ENCODE measurements at regions not wholly inside any gene's neighbourhood (a gene's known extent, or its start where the extent isn't known, plus 50 kb on each side); places are given as distances from the start of the nearest gene placed in this dataset.
"Not testable (repeated sequence)": the region's sequence is repeated elsewhere in the genome, so short reads cannot be mapped to it uniquely, and the experiment has no call there.

DNA sequence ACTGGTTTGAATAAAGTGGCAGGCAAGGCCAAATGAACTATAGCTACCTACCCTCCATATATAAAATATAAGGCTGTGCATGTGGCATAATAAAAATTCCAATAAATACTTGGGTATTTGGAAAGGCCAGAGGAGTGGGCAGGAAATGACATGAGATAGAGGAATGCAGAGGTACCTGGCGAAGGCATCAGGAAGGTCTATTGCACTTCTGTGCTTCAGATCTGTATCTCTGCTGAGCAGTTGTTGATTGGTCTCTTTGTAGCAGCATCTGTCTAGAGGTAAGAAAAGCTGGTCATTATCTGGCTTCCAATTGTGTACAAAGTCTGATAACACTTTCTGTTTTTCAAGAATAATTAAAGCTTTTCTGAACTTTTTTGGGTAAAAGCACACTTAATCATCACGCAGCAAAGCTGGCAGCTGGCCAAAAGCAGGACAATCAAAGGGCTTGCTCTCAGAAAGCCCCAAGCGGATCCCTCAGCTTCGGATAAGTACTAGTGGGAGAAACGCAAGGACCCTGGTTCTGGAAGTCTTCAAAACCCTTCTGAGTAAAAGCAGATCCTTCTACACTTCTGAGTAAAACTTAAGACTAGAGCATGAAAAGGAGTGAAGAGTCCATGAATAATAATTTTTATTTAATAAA, 120.1 kb upstream of the TCF21 start:
- Mint-ChIP-seq H3K27me3 (peaks cover 5% of the 10 kb centered on the region), H3K4me1 (ENCODE audit: low read depth) (no peaks in the 10 kb centered on the region), H3K27ac (no peak overlapping the region), H3K36me3 (no peaks in the 10 kb centered on the region), H3K4me3 (no peak overlapping the region), H3K9me3 (no peaks in the 10 kb centered on the region)
- POLR2A ChIA-PET, result no interaction called here
- CTCF ChIA-PET, result no interaction called here
- no peak for DNase-seq
- intact Hi-C loops (cut with micrococcal nuclease), result no loop called here

DNA sequence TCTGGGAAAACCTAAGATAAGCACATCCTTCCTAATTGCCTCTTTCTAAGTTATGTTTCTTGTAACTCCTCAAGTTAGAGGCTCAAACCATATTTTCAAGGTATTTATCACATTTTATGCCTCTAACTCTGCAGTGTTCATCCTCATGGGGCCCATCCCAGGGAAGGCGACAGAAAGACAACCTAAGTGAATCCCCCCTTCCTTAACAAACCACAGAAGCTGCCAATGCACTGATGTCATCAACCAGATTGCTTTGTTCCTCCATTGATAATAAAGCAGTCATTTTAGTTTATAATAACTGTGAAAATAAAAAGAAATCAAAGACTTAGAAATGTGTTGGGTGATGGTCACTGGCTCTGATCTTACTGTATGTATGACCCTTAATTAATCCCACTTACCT, 119.5 kb upstream of the TCF21 start:
- CTCF ChIA-PET, result no interaction called here
- no peaks in the 10 kb centered on the region for H3K36me3 Mint-ChIP-seq
- intact Hi-C loops (cut with micrococcal nuclease), result no loop called here

DNA sequence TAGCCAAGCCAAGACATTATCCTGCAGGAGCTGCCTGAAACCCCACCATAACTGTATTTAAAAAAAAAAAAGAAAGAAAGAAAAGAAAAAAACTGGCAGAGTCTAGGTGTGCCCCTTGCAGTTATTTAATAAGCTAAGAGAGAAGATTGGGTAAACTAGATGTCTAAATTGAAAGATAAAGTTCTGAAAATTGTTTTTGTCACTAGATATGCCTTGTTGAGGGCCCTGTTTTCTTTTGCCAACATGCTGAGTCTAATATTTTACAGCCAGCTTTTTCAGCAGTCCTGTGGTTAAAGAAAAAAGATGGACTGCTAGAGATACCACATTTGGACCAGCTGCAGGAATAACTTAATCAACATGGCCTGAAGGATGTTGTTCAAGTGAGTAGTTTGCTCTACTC, 116.3 kb upstream of the TCF21 start:
- Mint-ChIP-seq H3K36me3 (no peaks in the 10 kb centered on the region), H3K4me3 (no peak overlapping the region), H3K9me3 (no peaks in the 10 kb centered on the region), H3K27ac (no peak overlapping the region), H3K4me1 (ENCODE audit: low read depth) (no peaks in the 10 kb centered on the region), H3K27me3 (no peaks in the 10 kb centered on the region)
- CTCF ChIA-PET, result no interaction called here
- DNase-seq, result no peak
- intact Hi-C loops (cut with micrococcal nuclease), result no loop called here
- POLR2A ChIA-PET, result no interaction called here

More for the DNA sequence above, 119.5 kb upstream of the TCF21 start:
- no peak for DNase-seq
- Mint-ChIP-seq H3K9me3 (no peaks in the 10 kb centered on the region), H3K27ac (no peak overlapping the region), H3K4me1 (ENCODE audit: low read depth) (no peaks in the 10 kb centered on the region), H3K27me3 (peaks cover 5% of the 10 kb centered on the region), H3K4me3 (no peak overlapping the region)
- POLR2A ChIA-PET, result no interaction called here

DNA sequence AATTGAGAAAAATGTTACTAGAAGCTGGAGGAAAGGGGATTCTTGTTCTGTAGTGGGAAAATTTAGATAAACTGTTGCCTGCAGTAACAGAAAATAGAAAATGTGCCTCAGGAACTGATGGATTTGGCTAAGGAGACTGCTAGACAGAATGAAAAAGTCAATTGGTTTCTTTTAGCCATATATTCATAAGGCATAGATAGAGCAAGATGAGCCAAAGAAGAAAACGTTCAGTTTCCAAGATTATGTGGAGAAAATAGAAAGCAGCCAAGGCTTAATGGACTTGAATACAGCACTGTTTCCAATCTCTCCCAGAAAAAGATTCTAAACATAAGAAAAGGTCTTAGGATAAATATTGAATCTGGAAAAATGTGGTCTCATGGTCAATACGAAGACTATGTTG, 115.1 kb upstream of the TCF21 start:
- ChIA-PET CTCF (no interaction called here), POLR2A (no interaction called here)
- intact Hi-C loops (cut with micrococcal nuclease), result no loop called here
- DNase-seq, result no peak
- Mint-ChIP-seq H3K9me3 (no peaks in the 10 kb centered on the region), H3K4me1 (ENCODE audit: low read depth) (no peaks in the 10 kb centered on the region), H3K4me3 (no peak overlapping the region), H3K27ac (no peak overlapping the region), H3K27me3 (no peaks in the 10 kb centered on the region), H3K36me3 (no peaks in the 10 kb centered on the region)

DNA sequence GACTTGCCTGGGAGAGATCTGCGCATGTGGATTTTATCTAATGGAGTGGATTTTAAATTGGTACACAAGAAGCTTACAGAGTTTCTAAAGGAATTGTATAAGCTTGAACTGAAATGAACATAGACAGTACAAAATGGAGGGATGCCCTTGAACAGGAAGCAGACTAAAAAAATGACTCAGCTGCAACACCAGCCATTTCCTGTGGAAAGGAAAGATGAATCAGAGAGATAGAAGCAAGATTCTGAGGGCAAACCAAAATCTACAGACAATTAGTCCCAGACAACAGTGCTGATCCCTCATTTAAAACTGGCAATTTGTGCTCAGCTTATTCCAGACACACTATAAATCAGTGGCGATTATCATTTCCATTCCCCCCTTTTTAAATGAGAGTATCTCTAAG, 114.6 kb upstream of the TCF21 start:
- H3K27me3 Mint-ChIP-seq, result no peaks in the 10 kb centered on the region
- intact Hi-C loops (cut with micrococcal nuclease), result no loop called here
- no peaks in the 10 kb centered on the region for H3K4me1 Mint-ChIP-seq (ENCODE audit: low read depth)
- ChIA-PET CTCF (no interaction called here), POLR2A (no interaction called here)
- DNase-seq, result no peak
- no peak overlapping the region for H3K4me3 Mint-ChIP-seq
- no peaks in the 10 kb centered on the region for H3K36me3 Mint-ChIP-seq
- no peaks in the 10 kb centered on the region for H3K9me3 Mint-ChIP-seq
- H3K27ac Mint-ChIP-seq, result no peak overlapping the region

DNA sequence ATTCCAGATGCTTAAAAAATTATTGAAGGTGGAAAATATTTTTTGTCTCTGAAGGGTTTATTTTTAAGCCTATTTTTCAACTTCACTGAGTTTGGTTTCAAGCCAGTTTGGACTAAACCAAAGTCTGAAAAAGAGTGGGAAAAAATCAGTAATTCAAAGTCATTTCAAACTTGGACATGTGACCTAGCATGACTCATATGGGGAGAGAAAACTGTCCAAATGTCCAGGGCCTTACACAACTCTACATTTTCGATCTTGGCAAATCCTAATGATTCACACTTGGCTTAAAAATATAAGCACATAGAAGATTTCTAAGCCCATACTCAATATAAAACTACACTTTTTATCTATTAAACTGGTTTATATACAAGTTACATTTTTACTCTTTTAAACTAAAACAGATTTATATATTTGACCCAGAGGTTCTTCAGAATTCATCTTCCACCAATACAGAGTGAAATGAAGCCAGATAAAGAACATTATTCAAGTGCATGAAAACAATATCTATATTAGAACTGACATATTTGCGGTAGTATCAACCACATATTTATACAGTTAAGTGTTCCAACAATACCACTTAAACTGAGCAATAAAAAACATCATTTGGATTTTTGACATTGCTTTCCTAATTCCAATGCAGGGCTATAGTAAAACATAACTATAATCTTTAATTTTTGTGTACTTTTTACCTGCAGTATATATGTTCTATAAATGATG, 110.3 kb upstream of the TCF21 start:
- peaks cover 2% of the 10 kb centered on the region for H3K27me3 Mint-ChIP-seq
- no peak overlapping the region for H3K4me3 Mint-ChIP-seq
- ChIA-PET CTCF (no interaction called here), POLR2A (no interaction called here)
- H3K27ac Mint-ChIP-seq, result no peak overlapping the region
- DNase-seq, result no peak
- H3K4me1 Mint-ChIP-seq (ENCODE audit: low read depth), result no peaks in the 10 kb centered on the region
- intact Hi-C loops (cut with micrococcal nuclease), result no loop called here
- H3K9me3 Mint-ChIP-seq, result no peaks in the 10 kb centered on the region
- H3K36me3 Mint-ChIP-seq, result no peaks in the 10 kb centered on the region

DNA sequence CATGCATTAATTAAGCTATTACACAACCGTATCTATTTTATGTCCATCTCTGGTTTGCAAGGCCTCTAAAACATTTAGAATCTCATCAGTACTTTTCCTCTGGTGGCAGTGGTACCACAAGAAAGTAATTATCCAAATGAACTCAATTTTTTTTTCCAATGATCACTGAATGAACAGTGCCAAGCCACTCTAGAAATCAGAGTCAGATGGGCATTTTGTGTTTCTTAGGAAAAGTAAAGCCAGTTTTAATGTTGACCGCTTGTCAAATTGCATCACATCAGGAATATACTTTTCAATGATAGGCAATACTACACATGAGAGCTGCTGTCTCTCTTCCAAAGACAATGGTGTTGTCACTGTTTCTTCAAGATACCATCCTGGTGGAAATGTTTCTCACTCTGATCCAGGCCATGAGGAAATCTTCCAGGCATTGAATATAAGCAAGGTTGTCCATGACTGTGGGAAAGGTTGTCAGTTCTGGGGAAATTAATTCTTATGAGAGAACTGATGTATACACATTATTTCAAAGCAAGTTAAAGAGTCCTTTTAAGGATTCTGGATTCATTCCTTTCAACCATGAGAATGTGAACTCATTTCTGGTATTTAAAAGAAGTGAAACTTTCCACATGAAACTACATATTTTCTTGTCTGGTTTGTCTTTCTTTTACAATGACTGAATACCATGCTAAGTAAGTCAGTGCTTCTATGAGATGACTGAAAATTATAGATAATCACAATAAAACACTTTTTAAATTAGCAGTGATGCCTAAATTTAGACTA, 108.8 kb upstream of the TCF21 start:
- ChIA-PET POLR2A (no interaction called here), CTCF (no interaction called here)
- intact Hi-C loops (cut with micrococcal nuclease), result no loop called here
- Mint-ChIP-seq H3K27ac (no peak overlapping the region), H3K9me3 (no peaks in the 10 kb centered on the region), H3K27me3 (peaks cover 3% of the 10 kb centered on the region), H3K4me3 (no peak overlapping the region), H3K4me1 (ENCODE audit: low read depth) (no peaks in the 10 kb centered on the region), H3K36me3 (no peaks in the 10 kb centered on the region)
- DNase-seq, result no peak

DNA sequence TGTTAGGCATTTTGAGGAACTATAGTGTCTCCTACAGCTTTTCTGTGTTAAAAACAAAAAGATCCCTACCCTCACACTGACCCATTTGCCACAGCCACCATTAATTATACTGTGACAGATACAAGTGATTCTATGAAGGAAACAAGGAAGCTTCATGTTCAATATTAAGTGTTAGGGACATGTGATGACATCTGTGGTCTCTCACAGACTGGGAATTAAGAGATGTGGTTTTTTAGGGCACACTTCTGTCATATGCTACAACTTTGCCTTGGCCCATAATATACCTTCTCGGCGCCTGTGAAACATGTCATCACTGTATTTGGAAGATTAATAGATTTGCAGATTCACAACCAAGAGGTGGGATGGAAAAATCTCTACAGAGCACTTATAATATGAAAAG, 102.9 kb upstream of the TCF21 start:
- intact Hi-C loops (cut with micrococcal nuclease), result no loop called here
- Mint-ChIP-seq H3K36me3 (no peaks in the 10 kb centered on the region), H3K9me3 (no peaks in the 10 kb centered on the region), H3K27ac (no peak overlapping the region), H3K27me3 (peaks cover 12% of the 10 kb centered on the region), H3K4me3 (no peak overlapping the region), H3K4me1 (ENCODE audit: low read depth) (no peaks in the 10 kb centered on the region)
- DNase-seq, result no peak
- ChIA-PET CTCF (no interaction called here), POLR2A (no interaction called here)

DNA sequence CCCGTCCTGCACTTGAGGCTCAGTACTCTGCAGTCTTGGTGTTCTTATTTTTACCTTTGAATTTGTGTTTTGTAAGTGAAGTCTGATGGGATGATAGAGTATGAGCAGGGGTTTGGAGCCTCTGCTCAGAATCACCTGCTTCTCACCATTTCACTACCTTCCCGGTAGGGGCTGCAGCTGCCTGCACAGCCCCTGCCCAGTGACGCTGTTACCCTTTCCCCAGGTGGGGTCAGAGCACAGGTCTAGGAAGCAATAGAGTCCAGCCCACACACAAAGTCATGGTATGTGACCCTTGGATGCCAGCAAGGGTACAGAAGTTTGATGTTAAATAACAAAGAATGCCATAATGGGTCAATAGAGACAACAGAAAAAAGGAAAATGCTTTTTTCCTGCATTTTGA, 101.8 kb upstream of the TCF21 start:
- H3K27ac Mint-ChIP-seq, result no peak overlapping the region
- H3K4me3 Mint-ChIP-seq, result no peak overlapping the region
- intact Hi-C loops (cut with micrococcal nuclease), result no loop called here
- no peak for DNase-seq
- ChIA-PET CTCF (no interaction called here), POLR2A (no interaction called here)
- H3K9me3 Mint-ChIP-seq, result no peaks in the 10 kb centered on the region
- no peaks in the 10 kb centered on the region for H3K36me3 Mint-ChIP-seq
- no peaks in the 10 kb centered on the region for H3K4me1 Mint-ChIP-seq (ENCODE audit: low read depth)
- peaks cover 12% of the 10 kb centered on the region for H3K27me3 Mint-ChIP-seq

DNA sequence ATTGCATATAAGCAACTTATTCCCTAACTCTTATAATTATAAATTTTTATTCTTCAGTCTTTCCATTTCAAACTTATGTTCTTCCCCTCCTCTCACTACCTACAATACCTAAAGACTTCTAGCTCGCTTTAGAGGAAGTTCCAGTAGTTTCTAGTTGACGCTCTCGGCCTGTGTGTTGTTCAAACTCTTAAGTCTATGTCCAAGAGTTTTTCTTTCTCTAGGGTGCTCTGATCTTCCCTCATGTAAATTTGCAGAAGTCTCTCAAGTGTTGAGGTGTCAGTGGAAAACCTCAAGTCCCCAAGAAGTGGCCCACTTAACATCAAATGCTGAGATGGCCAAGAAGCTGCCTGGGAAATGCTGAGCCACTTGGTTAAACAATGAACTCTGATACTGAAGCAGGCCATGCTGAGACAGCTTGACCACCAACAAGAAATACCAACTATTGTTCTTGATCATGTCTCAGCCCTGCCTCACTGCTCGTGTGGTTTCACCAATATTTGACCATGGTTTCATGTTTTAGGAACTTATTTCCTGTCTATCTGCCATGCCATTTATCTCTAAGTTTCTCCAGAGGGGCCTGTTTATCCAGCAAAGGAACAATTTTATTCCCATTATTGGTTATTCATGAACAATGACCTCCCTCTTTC, 100.9 kb upstream of the TCF21 start:
- peaks cover under 1% of the 10 kb centered on the region for H3K9me3 Mint-ChIP-seq
- H3K27ac Mint-ChIP-seq, result no peak overlapping the region
- intact Hi-C loops (cut with micrococcal nuclease), result no loop called here
- peaks cover 12% of the 10 kb centered on the region for H3K27me3 Mint-ChIP-seq
- H3K4me1 Mint-ChIP-seq (ENCODE audit: low read depth), result no peaks in the 10 kb centered on the region
- ChIA-PET CTCF (no interaction called here), POLR2A (no interaction called here)
- DNase-seq, result no peak
- H3K4me3 Mint-ChIP-seq, result no peak overlapping the region
- no peaks in the 10 kb centered on the region for H3K36me3 Mint-ChIP-seq

DNA sequence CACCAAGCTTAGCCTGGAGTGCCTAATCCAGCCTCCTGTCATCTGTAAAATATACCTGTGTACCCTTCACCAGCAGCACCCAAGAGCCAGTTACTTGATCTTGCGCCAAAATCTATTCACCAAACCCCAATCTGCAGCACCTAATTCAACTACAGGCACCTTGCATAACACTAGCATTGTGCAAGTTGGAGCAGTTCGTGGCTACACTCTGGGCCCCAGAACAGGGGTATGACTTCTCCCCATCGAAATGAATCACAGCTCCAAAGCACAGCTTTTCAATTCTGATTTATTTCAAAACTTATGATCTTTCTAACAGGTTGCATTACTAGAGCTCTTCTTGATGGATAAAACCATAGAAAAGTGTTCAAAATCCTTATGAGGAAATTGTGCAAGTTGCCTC, 100.4 kb upstream of the TCF21 start:
- H3K4me1 Mint-ChIP-seq (ENCODE audit: low read depth), result no peaks in the 10 kb centered on the region
- H3K27ac Mint-ChIP-seq, result no peak overlapping the region
- intact Hi-C loops (cut with micrococcal nuclease), result no loop called here
- CTCF ChIA-PET, result no interaction called here
- H3K27me3 Mint-ChIP-seq, result peaks cover 10% of the 10 kb centered on the region
- H3K4me3 Mint-ChIP-seq, result no peak overlapping the region
- no peak for DNase-seq
- H3K36me3 Mint-ChIP-seq, result no peaks in the 10 kb centered on the region
- peaks cover 6% of the 10 kb centered on the region for H3K9me3 Mint-ChIP-seq
- POLR2A ChIA-PET, result no interaction called here

DNA sequence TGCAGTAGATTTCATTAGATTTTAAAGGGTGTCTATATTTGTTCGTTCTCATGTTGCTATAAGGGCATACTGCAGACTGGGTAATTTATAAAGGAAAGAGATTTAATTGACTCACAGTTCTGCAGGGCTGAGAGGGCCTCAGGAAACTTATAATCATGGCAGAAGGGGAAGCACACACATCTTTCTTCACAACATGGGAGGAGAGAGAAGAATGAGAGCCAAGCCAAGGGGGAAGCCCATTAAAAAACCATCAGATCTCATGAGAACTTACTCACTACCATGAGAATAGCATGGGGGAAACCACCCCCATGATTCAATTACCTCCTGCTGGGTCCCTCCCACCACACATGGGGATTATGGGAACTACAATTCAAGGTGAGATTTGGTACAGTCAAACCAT, 99.5 kb upstream of the TCF21 start:
- CTCF ChIA-PET; POLR2A ChIA-PET; H3K36me3 Mint-ChIP-seq; H3K27ac Mint-ChIP-seq; intact Hi-C loops (cut with micrococcal nuclease); H3K4me1 Mint-ChIP-seq (ENCODE audit: low read depth); H3K27me3 Mint-ChIP-seq; H3K4me3 Mint-ChIP-seq; DNase-seq: not testable (repeated sequence)
- H3K9me3 Mint-ChIP-seq, result peaks cover 11% of the 10 kb centered on the region

DNA sequence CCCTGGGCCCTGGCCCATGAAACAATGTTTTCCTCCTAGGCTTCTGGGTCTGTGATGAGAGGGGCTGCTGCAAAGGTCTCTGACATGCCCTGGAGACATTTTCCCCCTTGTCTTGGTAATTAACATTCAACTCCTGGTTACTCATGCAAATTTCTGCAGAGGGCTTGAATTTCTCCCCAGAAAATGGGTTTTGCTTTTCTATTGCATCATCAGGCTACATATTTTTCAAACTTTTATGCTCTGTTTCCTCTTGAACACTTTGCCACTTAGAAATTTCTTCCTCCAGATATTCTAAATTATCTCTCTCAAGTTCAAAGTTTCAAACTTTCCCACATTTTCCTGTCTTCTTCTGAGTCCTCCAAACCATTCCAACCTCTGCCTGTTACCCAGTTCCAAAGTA, 98.2 kb upstream of the TCF21 start:
- CTCF ChIA-PET; H3K36me3 Mint-ChIP-seq; H3K27me3 Mint-ChIP-seq; H3K4me1 Mint-ChIP-seq (ENCODE audit: low read depth); DNase-seq; H3K27ac Mint-ChIP-seq; H3K4me3 Mint-ChIP-seq; POLR2A ChIA-PET; intact Hi-C loops (cut with micrococcal nuclease): not testable (repeated sequence)
- peaks cover 11% of the 10 kb centered on the region for H3K9me3 Mint-ChIP-seq

All from activated CD4-positive, alpha-beta memory T cell treated with anti-CD3 and anti-CD28 coated beads for 36 hours (primary cell).